GM21423 (cell line): ENCODE measurements at regions not wholly inside any gene's neighbourhood (a gene's known extent, or its start where the extent isn't known, plus 50 kb on each side); places are given as distances from the start of the nearest gene placed in this dataset.

Experiments
- ATAC-seq: cut with Tn5 transposase; IDR thresholded peaks from one replicate; pipeline ENCODE4 v1.9.1; 2021; ENCODE audit warnings: mild to moderate bottlenecking, moderate library complexity; ENCODE audit not compliant: unreplicated experiment

DNA sequence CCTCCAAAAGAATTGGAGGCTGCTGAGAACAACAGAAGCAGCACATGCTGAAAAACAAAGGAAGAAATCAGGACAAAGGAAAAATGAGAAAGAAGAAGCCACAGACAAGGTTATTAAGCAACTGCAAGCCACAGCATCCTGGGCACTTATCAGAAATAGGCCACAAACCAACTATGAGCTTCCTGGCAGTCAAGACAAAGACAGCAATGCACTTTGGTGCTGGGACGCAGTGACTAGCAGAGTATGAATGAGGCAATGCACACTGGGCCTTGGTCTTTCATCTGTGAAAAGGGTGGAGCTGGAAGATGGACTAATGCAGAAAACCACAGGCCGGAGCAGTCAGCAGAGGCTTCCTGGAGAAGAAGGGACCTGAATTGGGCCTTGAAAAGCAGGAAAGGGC lies 56.0 kb upstream of the LINGO1 start:
- ATAC-seq = no peak

GRCh38 chr15:77688266-77688665 lies 55.6 kb upstream of the LINGO1 start:
- ATAC-seq = no peak

- ATAC-seq = no peak
Measured at GRCh38 chr15:77685082-77685815, 52.5 kb upstream of the LINGO1 start.

- no peak for ATAC-seq
Measured at GRCh38 chr15:77684341-77685081, 51.8 kb upstream of the LINGO1 start.

- ATAC-seq = no peak
Measured at GRCh38 chr15:77682564-77682963, 49.9 kb upstream of the LINGO1 start.
